H9 (cell line): ENCODE measurements at regions not wholly inside any gene's neighbourhood (a gene's known extent, or its start where the extent isn't known, plus 50 kb on each side); places are given as distances from the start of the nearest gene placed in this dataset.

Experiments used
- DNase-seq: peaks from one replicate; pipeline ENCODE4 v3.0.0-alpha.2; 2017
- H2AFZ ChIP-seq: one replicate; pipeline ENCODE4 v1.6.1; 2013; ENCODE audit warnings: mild to moderate bottlenecking, low read length, control low read depth, moderate library complexity
- H2AK5ac ChIP-seq: 2 replicates; pipeline ENCODE4 v1.6.1; 2013; ENCODE audit warnings: low read length, control low read depth, mixed read lengths; ENCODE audit not compliant: insufficient read length
- H2BK120ac ChIP-seq: one replicate; pipeline ENCODE4 v1.6.1; 2013; ENCODE audit warnings: low read depth, mild to moderate bottlenecking, low read length, control low read depth, inconsistent platforms; ENCODE audit not compliant: poor library complexity, severe bottlenecking
- H2BK12ac ChIP-seq: 2 replicates; pipeline ENCODE4 v1.6.1; 2013; ENCODE audit warnings: low read length, control low read depth, mixed read lengths, low read depth; ENCODE audit not compliant: insufficient read length
- H2BK15ac ChIP-seq: 2 replicates; pipeline ENCODE4 v1.6.1; 2013; ENCODE audit warnings: low read depth, low read length, control low read depth
- H2BK20ac ChIP-seq: one replicate; pipeline ENCODE4 v1.6.1; 2013; ENCODE audit warnings: low read depth, mild to moderate bottlenecking, low read length, control low read depth, inconsistent platforms; ENCODE audit not compliant: poor library complexity, severe bottlenecking
- H2BK5ac ChIP-seq: 2 replicates; pipeline ENCODE4 v1.6.1; 2013; ENCODE audit warnings: low read length, control low read depth, mixed read lengths; ENCODE audit not compliant: insufficient read length
- H3K14ac ChIP-seq: 2 replicates; pipeline ENCODE4 v1.6.1; 2013; ENCODE audit warnings: low read length, control low read depth; ENCODE audit not compliant: insufficient read depth
- H3K18ac ChIP-seq: 2 replicates; pipeline ENCODE4 v1.6.1; 2013; ENCODE audit warnings: low read depth, mild to moderate bottlenecking, mixed read lengths, low read length, control low read depth; ENCODE audit not compliant: insufficient read length
- H3K23ac ChIP-seq: 2 replicates; pipeline ENCODE4 v1.6.1; 2013; ENCODE audit warnings: low read length, control low read depth, mixed read lengths, low read depth; ENCODE audit not compliant: insufficient read length
- H3K23me2 ChIP-seq: 2 replicates; pipeline ENCODE4 v1.6.1; 2013; ENCODE audit warnings: low read depth, mild to moderate bottlenecking, mixed read lengths, low read length, control low read depth; ENCODE audit not compliant: insufficient read length, poor library complexity, severe bottlenecking
- H3K27ac ChIP-seq: 2 replicates; pipeline ENCODE4 v1.5.1; 2013; ENCODE audit warnings: low read length, control low read depth, mixed read lengths, low read depth; ENCODE audit not compliant: insufficient read length
- H3K27me3 ChIP-seq: 2 replicates; pipeline ENCODE4 v1.6.1; 2013; ENCODE audit warnings: low read length, control low read depth, inconsistent platforms; ENCODE audit not compliant: insufficient read depth
- H3K4ac ChIP-seq: 2 replicates; pipeline ENCODE4 v1.6.1; 2013; ENCODE audit warnings: low read depth, mild to moderate bottlenecking, control low read depth, inconsistent platforms, low read length, moderate library complexity
- H3K4me1 ChIP-seq: 2 replicates; pipeline ENCODE4 v1.6.1; 2013; ENCODE audit warnings: low read length, control low read depth, inconsistent platforms; ENCODE audit not compliant: insufficient read depth
- H3K4me2 ChIP-seq: 2 replicates; pipeline ENCODE4 v1.6.1; 2013; ENCODE audit warnings: low read length, control low read depth, mixed read lengths; ENCODE audit not compliant: insufficient read length, insufficient read depth
- H3K56ac ChIP-seq: 2 replicates; pipeline ENCODE4 v1.6.1; 2013; ENCODE audit warnings: low read depth, mild to moderate bottlenecking, mixed read lengths, low read length, control low read depth; ENCODE audit not compliant: insufficient read length
- H3K79me1 ChIP-seq: 2 replicates; pipeline ENCODE4 v1.6.1; 2013; ENCODE audit warnings: low read depth, mild to moderate bottlenecking, moderate library complexity, low read length, control low read depth, inconsistent platforms; ENCODE audit not compliant: insufficient read depth, poor library complexity, severe bottlenecking
- H3K79me2 ChIP-seq: 2 replicates; pipeline ENCODE4 v1.6.1; 2013; ENCODE audit warnings: low read length, control low read depth, inconsistent platforms; ENCODE audit not compliant: insufficient read depth
- H3K9ac ChIP-seq: 2 replicates; pipeline ENCODE4 v1.6.1; 2013; ENCODE audit warnings: low read length, control low read depth, mixed read lengths; ENCODE audit not compliant: insufficient read length; ENCODE audit errors: extremely low read depth
- H3K9me3 ChIP-seq: one replicate; pipeline ENCODE4 v1.6.1; 2013; ENCODE audit warnings: low read depth, low read length, inconsistent platforms; ENCODE audit not compliant: control insufficient read depth
- H3T11ph ChIP-seq: one replicate; pipeline ENCODE4 v1.6.1; 2013; ENCODE audit warnings: mild to moderate bottlenecking, low read length, control low read depth, inconsistent platforms
- H4K20me1 ChIP-seq: one replicate; pipeline ENCODE4 v1.6.1; 2013; ENCODE audit not compliant: control insufficient read depth, insufficient read length, insufficient read depth
- H4K5ac ChIP-seq: 2 replicates; pipeline ENCODE4 v1.6.1; 2013; ENCODE audit warnings: low read depth, mild to moderate bottlenecking, mixed read lengths, low read length, control low read depth; ENCODE audit not compliant: insufficient read length
- H4K8ac ChIP-seq: replicated peaks from 2 replicates; pipeline ENCODE4 v1.6.1; 2013; ENCODE audit warnings: low read length, control low read depth, mixed read lengths, low read depth; ENCODE audit not compliant: insufficient read length
- H4K91ac ChIP-seq: 2 replicates; pipeline ENCODE4 v1.6.1; 2013; ENCODE audit warnings: low read depth, mild to moderate bottlenecking, moderate library complexity, mixed read lengths, low read length, control low read depth; ENCODE audit not compliant: insufficient read length
- H3K27ac Mint-ChIP-seq, 3 experiments: 2 replicates in 2 of 3; 3 replicates in 1 of 3; pipeline ENCODE4 v1.8.0; 2020 to 2021; ENCODE audit warnings: mixed read lengths in 3 of 3, mild to moderate bottlenecking in 1 of 3, moderate library complexity in 1 of 3
- H3K27me3 Mint-ChIP-seq: 2 replicates; pipeline ENCODE4 v1.8.0; 2021; ENCODE audit warnings: low read depth, mild to moderate bottlenecking, moderate library complexity, mixed read lengths
- H3K36me3 Mint-ChIP-seq, 3 experiments: 2 replicates in 2 of 3; 3 replicates in 1 of 3; pipeline ENCODE4 v1.8.0; 2020 to 2021; ENCODE audit warnings: low read depth in 3 of 3, mixed read lengths in 3 of 3; ENCODE audit not compliant: insufficient read depth in 1 of 3
- H3K4me1 Mint-ChIP-seq, 2 experiments: 2 replicates each; pipeline ENCODE4 v1.8.0; 2020; ENCODE audit warnings: mixed read lengths in 2 of 2
- H3K4me3 Mint-ChIP-seq, 2 experiments: 2 replicates in 1 of 2; 3 replicates in 1 of 2; pipeline ENCODE4 v1.8.0; 2020 to 2021; ENCODE audit warnings: mild to moderate bottlenecking in 2 of 2, mixed read lengths in 2 of 2, moderate library complexity in 1 of 2
- H3K9me3 Mint-ChIP-seq, 2 experiments: 2 replicates in 1 of 2; 3 replicates in 1 of 2; pipeline ENCODE4 v1.8.0; 2020; ENCODE audit warnings: mild to moderate bottlenecking in 2 of 2, mixed read lengths in 2 of 2, moderate library complexity in 1 of 2
- WGBS: extraction: QIAGEN DNeasy Blood & Tissue Kit; methylation state at CpG from one replicate; pipeline ENCODE4 v1.1.7; 2013; ENCODE audit warnings: missing lambda C conversion rate, low lambda C conversion rate, mixed read lengths; ENCODE audit not compliant: insufficient read length; ENCODE audit errors: extremely low coverage; 5-methylcytosine and 5-hydroxymethylcytosine counted together
- TF ChIP-seq, protein P1 (sequence below): fragments of 200-600 bp; sonication (generic); conservative IDR thresholded peaks from 3 replicates; pipeline ENCODE4 v1.8.0; 2021; ENCODE audit warnings: antibody characterized with exemption, mild to moderate bottlenecking

DNA sequence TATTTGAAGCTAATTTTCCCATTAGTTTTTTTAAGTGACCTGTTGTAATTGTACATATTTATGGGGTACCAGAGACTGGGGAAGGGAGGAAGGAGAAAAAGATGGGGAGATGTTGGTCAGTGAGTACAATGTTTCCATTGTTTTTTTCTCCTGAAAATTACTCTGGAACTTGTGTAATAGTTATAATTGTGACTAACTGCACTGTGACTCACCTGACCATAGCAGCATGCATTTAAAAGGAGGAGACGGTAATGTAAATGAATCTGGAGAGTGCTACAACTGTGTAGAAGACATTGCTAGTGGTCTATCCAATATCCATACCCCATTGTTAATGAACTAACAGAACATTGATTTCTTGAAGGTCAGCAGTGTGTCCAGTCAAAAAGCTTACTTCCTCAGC lies 133.4 kb downstream of the RFPL4B start:
- H3K14ac ChIP-seq = no peak overlapping the region
- no peak overlapping the region for H2BK12ac ChIP-seq
- no peaks in the 10 kb centered on the region for H4K20me1 ChIP-seq
- no peak overlapping the region for H2AFZ ChIP-seq
- TF ChIP-seq, protein P1, sequence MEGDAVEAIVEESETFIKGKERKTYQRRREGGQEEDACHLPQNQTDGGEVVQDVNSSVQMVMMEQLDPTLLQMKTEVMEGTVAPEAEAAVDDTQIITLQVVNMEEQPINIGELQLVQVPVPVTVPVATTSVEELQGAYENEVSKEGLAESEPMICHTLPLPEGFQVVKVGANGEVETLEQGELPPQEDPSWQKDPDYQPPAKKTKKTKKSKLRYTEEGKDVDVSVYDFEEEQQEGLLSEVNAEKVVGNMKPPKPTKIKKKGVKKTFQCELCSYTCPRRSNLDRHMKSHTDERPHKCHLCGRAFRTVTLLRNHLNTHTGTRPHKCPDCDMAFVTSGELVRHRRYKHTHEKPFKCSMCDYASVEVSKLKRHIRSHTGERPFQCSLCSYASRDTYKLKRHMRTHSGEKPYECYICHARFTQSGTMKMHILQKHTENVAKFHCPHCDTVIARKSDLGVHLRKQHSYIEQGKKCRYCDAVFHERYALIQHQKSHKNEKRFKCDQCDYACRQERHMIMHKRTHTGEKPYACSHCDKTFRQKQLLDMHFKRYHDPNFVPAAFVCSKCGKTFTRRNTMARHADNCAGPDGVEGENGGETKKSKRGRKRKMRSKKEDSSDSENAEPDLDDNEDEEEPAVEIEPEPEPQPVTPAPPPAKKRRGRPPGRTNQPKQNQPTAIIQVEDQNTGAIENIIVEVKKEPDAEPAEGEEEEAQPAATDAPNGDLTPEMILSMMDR = no peak
- H3K79me2 ChIP-seq = no peaks in the 10 kb centered on the region
- no peaks in the 10 kb centered on the region for H3K23me2 ChIP-seq
- H2BK15ac ChIP-seq = no peak overlapping the region
- H4K5ac ChIP-seq = no peak overlapping the region
- no peak overlapping the region for H3K4ac ChIP-seq
- no peak overlapping the region for H3T11ph ChIP-seq
- no peak overlapping the region for H3K4me2 ChIP-seq
- no peak overlapping the region for H2AK5ac ChIP-seq
- H2BK120ac ChIP-seq = no peak overlapping the region
- Mint-ChIP-seq H3K27ac (no peak overlapping the region), H3K9me3 (no peaks in the 10 kb centered on the region; a peak in 1 of 5 replicates), H3K4me3 (no peak overlapping the region), H3K27me3 (no peaks in the 10 kb centered on the region), H3K36me3 (no peaks in the 10 kb centered on the region; a peak in 2 of 7 replicates), H3K4me1 (0 out of 4 replicates have a peak, but pooled peaks cover 0 to 3% of the 10 kb centered on the region in 2 experiments)
- H3K27ac ChIP-seq = no peak overlapping the region
- H2BK5ac ChIP-seq = no peak overlapping the region
- no peaks in the 10 kb centered on the region for H3K4me1 ChIP-seq
- no peak overlapping the region for H3K9ac ChIP-seq
- H3K27me3 ChIP-seq = no peaks in the 10 kb centered on the region
- H2BK20ac ChIP-seq = no peak overlapping the region
- no peak overlapping the region for H4K91ac ChIP-seq
- H3K18ac ChIP-seq = no peak overlapping the region
- DNase-seq = no peak
- H3K56ac ChIP-seq = no peak overlapping the region
- H3K79me1 ChIP-seq = no peaks in the 10 kb centered on the region
- no CpG with 5 or more reads among the region's 1 CpG for whole genome bisulfite sequencing
- no peaks in the 10 kb centered on the region for H3K9me3 ChIP-seq
- H4K8ac ChIP-seq = no peak overlapping the region
- no peak overlapping the region for H3K23ac ChIP-seq
